ENCODE measurements at regions not wholly inside any gene's neighbourhood (a gene's known extent, or its start where the extent isn't known, plus 50 kb on each side); places are given as distances from the start of the nearest gene placed in this dataset.
"Not testable (repeated sequence)": the region's sequence is repeated elsewhere in the genome, so short reads cannot be mapped to it uniquely, and the experiment has no call there.

DNA sequence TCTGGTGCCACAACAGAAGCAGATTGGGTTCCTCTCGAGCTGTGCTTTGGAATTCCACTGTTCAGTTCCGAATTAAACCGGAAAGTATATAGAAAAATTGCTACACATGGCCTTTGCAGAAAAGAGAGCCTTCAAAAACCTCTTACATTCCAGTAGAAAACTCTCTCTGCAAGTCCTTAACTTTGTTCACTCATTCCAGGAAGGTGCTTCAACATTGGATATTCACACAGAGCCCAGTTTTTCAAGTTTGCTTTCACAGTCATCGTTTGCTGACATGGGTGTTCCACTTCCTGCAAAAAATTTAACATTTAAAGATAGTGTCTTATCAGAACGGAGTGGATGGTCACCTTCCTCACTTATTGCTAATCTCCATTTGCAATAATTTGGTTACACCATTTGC, 93.7 kb downstream of the PPIAL4C start:
- H3K4me3 ChIP-seq; H3K4me2 ChIP-seq (ENCODE audit: unreplicated experiment); DNase-seq; H3K9me2 ChIP-seq (ENCODE audit: insufficient read depth); H3K9me3 ChIP-seq (ENCODE audit: low read depth); H4K20me1 ChIP-seq (ENCODE audit: insufficient read depth); in situ Hi-C loops (cut with MboI); H3K27me3 ChIP-seq (replicated peaks; ENCODE audit: insufficient read depth); H2AFZ ChIP-seq; H3K4me1 ChIP-seq (ENCODE audit: insufficient read depth); H3F3A ChIP-seq (ENCODE audit: insufficient read depth); H3K27ac ChIP-seq; H3K9ac ChIP-seq; H3K36me3 ChIP-seq (ENCODE audit: low read depth); H3K79me2 ChIP-seq (ENCODE audit: insufficient read depth): not testable (repeated sequence)
- 34 to 39% methylated on average over 5 of the region's 5 CpGs for WGBS, 2 experiments (ENCODE audit: low coverage in 1 of 2, low lambda C conversion rate in 2 of 2, missing lambda C conversion rate in 2 of 2)

DNA sequence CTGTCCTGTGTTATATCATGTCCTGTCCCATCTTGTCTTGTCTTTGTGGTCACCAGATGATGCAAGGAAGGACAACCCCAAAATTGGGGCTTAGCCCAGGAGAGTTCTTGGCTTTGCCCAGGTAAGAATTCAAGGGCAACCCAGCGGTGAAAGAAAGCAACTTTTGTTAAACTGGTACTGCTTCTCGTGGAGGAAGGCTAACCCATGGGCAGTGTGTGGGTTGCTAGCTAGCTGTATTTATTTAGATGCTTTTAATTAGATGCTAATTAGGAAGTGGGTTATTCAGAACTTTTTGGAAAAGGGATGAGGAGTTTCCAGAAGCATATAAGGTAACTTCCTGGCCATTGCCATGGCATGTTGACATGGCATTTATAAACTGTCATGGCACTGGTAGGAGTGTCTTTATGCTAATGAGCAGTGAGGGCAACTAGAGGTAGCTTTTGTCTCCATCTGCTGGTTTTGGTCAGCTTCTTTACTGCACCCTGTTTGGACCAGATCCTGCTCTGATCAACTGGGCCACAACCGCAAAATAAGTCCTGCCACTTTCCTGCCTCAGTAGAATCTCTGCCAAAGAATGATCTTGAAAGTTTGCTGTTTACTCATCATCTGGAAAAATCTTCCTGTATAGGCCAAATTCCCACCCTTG, 95.8 kb upstream of the FCGR1A start:
- H3F3A ChIP-seq (ENCODE audit: insufficient read depth); H3K9me2 ChIP-seq (ENCODE audit: insufficient read depth); H4K20me1 ChIP-seq (ENCODE audit: insufficient read depth); H3K4me3 ChIP-seq; H3K4me1 ChIP-seq (ENCODE audit: insufficient read depth); H3K4me2 ChIP-seq (ENCODE audit: unreplicated experiment); H3K36me3 ChIP-seq (ENCODE audit: low read depth); H3K9me3 ChIP-seq (ENCODE audit: low read depth); DNase-seq; H3K79me2 ChIP-seq (ENCODE audit: insufficient read depth); H2AFZ ChIP-seq; H3K27ac ChIP-seq; H3K27me3 ChIP-seq (replicated peaks; ENCODE audit: insufficient read depth); in situ Hi-C loops (cut with MboI); H3K9ac ChIP-seq: not testable (repeated sequence)
- 60 to 83% methylated on average over 1 to 2 of the region's 3 CpGs for WGBS, 2 experiments (ENCODE audit: low coverage in 1 of 2, low lambda C conversion rate in 2 of 2, missing lambda C conversion rate in 2 of 2)

DNA sequence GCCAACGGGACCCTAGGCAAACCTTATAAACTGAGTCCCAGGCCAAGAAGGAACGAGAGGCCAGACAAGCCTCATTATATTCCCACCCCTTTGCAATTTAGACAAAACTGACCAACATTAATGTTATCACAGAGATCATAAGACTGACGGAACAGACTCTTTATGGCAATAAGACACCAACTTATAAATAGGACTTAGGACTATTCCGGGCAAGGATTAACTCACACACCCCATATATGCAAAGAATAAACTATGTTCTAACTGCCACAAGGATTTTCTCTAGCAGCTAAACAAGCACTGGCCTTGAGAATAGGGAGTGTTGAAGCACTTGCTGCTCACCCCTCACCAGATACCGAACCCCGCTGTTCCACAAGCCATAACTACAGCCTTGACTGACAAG, 91.1 kb upstream of the FCGR1A start:
- in situ Hi-C loops (cut with MboI), result not testable (repeated sequence)
- WGBS, 2 experiments (ENCODE audit: low coverage in 1 of 2, low lambda C conversion rate in 2 of 2, missing lambda C conversion rate in 2 of 2), result 59 to 69% methylated on average over 4 of the region's 6 CpGs

DNA sequence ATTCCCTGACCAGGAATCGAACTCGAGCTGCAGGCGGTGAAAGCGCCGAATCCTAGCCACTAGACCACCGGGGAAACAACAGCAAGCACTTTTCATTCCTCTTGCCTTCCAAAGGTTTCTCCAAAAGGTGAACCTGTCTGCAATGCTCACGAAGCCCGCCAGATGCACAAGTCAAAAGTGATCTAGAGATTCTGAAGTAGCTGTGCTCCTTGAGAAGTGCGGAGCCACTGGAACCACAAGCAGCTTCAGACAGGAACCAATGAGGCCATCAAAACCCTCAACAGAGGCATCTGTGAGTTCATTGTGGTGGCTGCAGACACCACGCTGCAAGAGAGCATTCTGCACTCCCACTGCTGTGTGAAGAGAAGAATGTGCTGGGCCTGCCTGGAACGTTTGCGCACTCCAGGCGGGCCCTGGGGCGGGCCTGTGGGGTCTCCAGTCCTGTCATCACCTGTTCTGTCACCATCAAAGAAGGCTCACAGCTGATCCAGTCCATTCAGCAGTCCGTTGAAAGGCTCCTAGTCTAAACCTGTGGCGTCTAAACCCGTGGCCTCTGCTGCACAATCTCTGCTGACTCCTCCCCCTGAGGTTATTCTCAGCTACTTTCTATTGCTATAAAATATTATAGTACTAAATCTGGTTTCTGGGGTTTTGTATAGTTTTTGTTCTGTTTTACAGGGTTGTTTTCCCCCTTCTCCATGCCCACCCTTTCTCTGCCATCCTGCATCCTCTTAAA, 89.5 kb upstream of the FCGR1A start:
- H3K9me3 ChIP-seq (ENCODE audit: low read depth); H2AFZ ChIP-seq; H3K4me2 ChIP-seq (ENCODE audit: unreplicated experiment); H3K36me3 ChIP-seq (ENCODE audit: low read depth); H3K27ac ChIP-seq; H3K27me3 ChIP-seq (replicated peaks; ENCODE audit: insufficient read depth); H3K4me1 ChIP-seq (ENCODE audit: insufficient read depth); H3K9me2 ChIP-seq (ENCODE audit: insufficient read depth); H4K20me1 ChIP-seq (ENCODE audit: insufficient read depth); H3F3A ChIP-seq (ENCODE audit: insufficient read depth); DNase-seq; H3K9ac ChIP-seq; H3K4me3 ChIP-seq; H3K79me2 ChIP-seq (ENCODE audit: insufficient read depth); in situ Hi-C loops (cut with MboI): not testable (repeated sequence)
- 64 to 77% methylated on average over 3 to 13 of the region's 17 CpGs for WGBS, 2 experiments (ENCODE audit: low coverage in 1 of 2, low lambda C conversion rate in 2 of 2, missing lambda C conversion rate in 2 of 2)

More for the DNA sequence above, 91.1 kb upstream of the FCGR1A start:
- not testable (repeated sequence) for H3F3A ChIP-seq (ENCODE audit: insufficient read depth); H2AFZ ChIP-seq; H3K27me3 ChIP-seq (replicated peaks; ENCODE audit: insufficient read depth); H3K36me3 ChIP-seq (ENCODE audit: low read depth); H4K20me1 ChIP-seq (ENCODE audit: insufficient read depth); DNase-seq; H3K4me2 ChIP-seq (ENCODE audit: unreplicated experiment); H3K4me3 ChIP-seq; H3K9me2 ChIP-seq (ENCODE audit: insufficient read depth); H3K9me3 ChIP-seq (ENCODE audit: low read depth); H3K9ac ChIP-seq; H3K4me1 ChIP-seq (ENCODE audit: insufficient read depth); H3K79me2 ChIP-seq (ENCODE audit: insufficient read depth); H3K27ac ChIP-seq

DNA sequence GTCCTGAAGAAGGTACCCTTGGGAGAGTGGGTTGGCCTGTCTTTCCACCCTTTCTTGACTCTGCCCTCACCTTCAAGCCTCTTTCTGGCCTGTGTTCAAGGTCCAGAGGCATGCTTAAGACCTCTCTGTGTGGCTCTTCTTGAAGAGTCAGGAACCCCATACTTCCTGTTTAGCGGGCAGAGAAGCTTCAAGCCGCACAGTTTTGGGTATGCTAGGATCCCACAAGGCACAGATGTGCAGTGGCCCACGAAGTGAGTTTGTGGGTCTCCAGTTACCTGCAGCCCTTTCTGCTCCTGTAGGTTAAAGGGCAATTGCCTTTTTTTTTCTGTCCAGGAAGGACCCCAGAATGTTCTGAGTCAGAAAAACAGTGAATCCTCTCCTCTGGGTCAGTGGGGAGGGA, 87.4 kb upstream of the FCGR1A start:
- H3K27me3 ChIP-seq (replicated peaks; ENCODE audit: insufficient read depth); H3K9ac ChIP-seq; DNase-seq; H3K4me2 ChIP-seq (ENCODE audit: unreplicated experiment); H3F3A ChIP-seq (ENCODE audit: insufficient read depth); H3K27ac ChIP-seq; H3K36me3 ChIP-seq (ENCODE audit: low read depth); H3K9me2 ChIP-seq (ENCODE audit: insufficient read depth); H3K9me3 ChIP-seq (ENCODE audit: low read depth); H3K4me1 ChIP-seq (ENCODE audit: insufficient read depth); H3K79me2 ChIP-seq (ENCODE audit: insufficient read depth); H4K20me1 ChIP-seq (ENCODE audit: insufficient read depth); in situ Hi-C loops (cut with MboI); H3K4me3 ChIP-seq; H2AFZ ChIP-seq: not testable (repeated sequence)
- WGBS, 2 experiments (ENCODE audit: low coverage in 1 of 2, low lambda C conversion rate in 2 of 2, missing lambda C conversion rate in 2 of 2), result 61 to 67% methylated on average over 3 of the region's 3 CpGs

DNA sequence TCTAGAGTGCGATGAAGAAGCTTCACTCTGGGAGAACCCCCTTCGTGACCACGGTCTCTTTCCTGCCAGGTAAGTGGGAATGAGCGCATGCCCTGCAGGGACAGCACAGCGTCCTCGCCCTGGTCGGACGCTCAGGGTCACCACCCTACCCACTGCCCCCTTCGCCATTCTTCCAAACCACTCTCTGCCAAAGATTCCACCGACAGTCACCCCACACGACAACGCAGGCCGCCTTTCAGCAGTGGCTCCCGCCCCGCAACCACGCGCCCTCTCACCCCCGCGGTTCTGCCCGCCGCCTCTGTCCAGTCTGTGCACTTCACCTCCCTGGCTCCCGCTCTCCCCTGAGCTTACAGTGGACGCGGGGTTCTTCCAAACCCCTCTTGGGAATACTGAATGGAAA, 82.3 kb upstream of the FCGR1A start:
- H3K79me2 ChIP-seq (ENCODE audit: insufficient read depth); DNase-seq; H3K9me2 ChIP-seq (ENCODE audit: insufficient read depth); H3K9ac ChIP-seq; H3K4me1 ChIP-seq (ENCODE audit: insufficient read depth); H4K20me1 ChIP-seq (ENCODE audit: insufficient read depth); H3K36me3 ChIP-seq (ENCODE audit: low read depth); H2AFZ ChIP-seq; H3K4me2 ChIP-seq (ENCODE audit: unreplicated experiment); H3K27me3 ChIP-seq (replicated peaks; ENCODE audit: insufficient read depth); H3K9me3 ChIP-seq (ENCODE audit: low read depth); H3F3A ChIP-seq (ENCODE audit: insufficient read depth); in situ Hi-C loops (cut with MboI); H3K27ac ChIP-seq; H3K4me3 ChIP-seq: not testable (repeated sequence)
- WGBS, 2 experiments (ENCODE audit: low coverage in 1 of 2, low lambda C conversion rate in 2 of 2, missing lambda C conversion rate in 2 of 2), result no CpG with 5 or more reads among the region's 24 CpGs

DNA sequence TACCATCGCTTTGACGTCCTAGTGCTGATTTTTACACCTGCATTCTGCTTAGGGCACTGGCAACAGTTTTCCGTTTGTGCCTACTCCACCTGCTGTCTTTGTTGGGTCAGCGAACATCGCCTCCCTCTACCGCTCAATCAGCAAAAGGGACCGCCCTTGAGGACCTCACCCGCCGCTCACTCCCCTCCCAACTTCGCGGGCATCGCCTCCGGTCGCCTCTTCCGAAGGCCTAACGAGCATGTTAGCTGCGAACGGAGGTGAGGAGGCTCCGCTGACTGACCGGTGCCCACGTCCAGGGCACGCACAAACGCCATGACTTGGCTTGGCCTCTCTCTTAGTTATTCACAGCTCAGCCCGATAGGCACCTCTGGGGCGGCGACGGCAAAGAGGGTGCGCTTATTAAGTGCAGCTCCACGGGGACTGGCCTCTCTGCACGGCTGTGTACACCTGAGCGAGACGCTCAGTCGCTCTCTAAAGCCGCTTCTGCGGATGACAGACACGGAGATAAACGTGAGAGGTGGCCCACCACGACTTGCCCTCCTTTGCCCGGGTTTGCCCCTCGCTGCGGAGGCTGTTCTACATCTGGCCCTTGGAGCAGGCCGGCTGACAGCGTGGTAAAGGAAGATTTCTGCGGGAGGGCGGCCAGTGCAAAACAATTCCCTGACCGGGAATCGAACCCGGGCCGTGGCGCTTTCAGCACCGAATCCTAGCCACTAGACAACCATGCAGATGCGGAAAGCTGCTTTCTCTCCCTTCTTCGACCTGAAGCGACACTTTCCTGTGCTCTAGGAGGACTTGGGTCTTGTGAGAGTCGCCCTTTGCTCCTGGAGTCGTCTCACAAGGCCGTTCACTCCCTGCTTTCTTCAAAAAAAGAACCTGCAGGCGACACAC, 81.6 kb upstream of the FCGR1A start:
- no CpG with 5 or more reads among the region's 58 CpGs for WGBS, 2 experiments (ENCODE audit: low coverage in 1 of 2, low lambda C conversion rate in 2 of 2, missing lambda C conversion rate in 2 of 2)

More for the DNA sequence above, 81.6 kb upstream of the FCGR1A start:
- in situ Hi-C loops (cut with MboI); H3K9me3 ChIP-seq (ENCODE audit: low read depth); H3F3A ChIP-seq (ENCODE audit: insufficient read depth); H3K27me3 ChIP-seq (replicated peaks; ENCODE audit: insufficient read depth); H4K20me1 ChIP-seq (ENCODE audit: insufficient read depth); H3K4me2 ChIP-seq (ENCODE audit: unreplicated experiment); H3K9me2 ChIP-seq (ENCODE audit: insufficient read depth); H2AFZ ChIP-seq; DNase-seq; H3K4me3 ChIP-seq; H3K27ac ChIP-seq; H3K79me2 ChIP-seq (ENCODE audit: insufficient read depth); H3K9ac ChIP-seq; H3K4me1 ChIP-seq (ENCODE audit: insufficient read depth); H3K36me3 ChIP-seq (ENCODE audit: low read depth): not testable (repeated sequence)

Measured in GM23248 (cell line).